ENCODE measurements at regions not wholly inside any gene's neighbourhood (a gene's known extent, or its start where the extent isn't known, plus 50 kb on each side); places are given as distances from the start of the nearest gene placed in this dataset.

DNA sequence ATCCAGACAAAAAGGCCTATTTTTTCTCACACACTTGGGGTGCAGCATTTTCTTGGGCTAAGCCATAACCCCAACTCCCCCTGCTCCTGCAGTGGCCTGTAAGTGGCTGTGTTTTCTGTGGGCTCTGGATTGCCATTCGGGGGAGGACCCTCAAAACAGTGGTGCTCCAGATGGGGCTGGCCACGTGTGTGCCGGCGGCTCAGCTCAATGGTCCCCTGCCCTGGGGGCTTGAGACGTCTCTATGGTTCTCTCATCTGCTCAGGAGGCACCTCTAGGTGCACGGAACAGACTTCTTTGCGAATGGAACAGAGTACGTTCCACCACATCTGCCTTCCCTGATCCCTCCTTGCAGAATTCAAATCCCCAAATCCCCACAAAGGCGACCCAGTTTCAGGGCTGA, 250.0 kb upstream of the SHH start:
- Mint-ChIP-seq H3K27me3 (no peaks in the 10 kb centered on the region), H3K9me3 (ENCODE audit: low read depth) (peaks cover 14% of the 10 kb centered on the region), H3K4me1 (no peaks in the 10 kb centered on the region), H3K4me3 (no peak overlapping the region), H3K27ac (no peak overlapping the region), H3K36me3 (peaks cover 2% of the 10 kb centered on the region)
- CTCF ChIA-PET: no interaction called here
- no peak for DNase-seq
- ATAC-seq: no peak

- peaks cover 2% of the 10 kb centered on the region for H3K36me3 Mint-ChIP-seq
- no peaks in the 10 kb centered on the region for H3K27me3 Mint-ChIP-seq
- no peak overlapping the region for H3K4me3 Mint-ChIP-seq
- DNase-seq: no peak
- no peak overlapping the region for H3K27ac Mint-ChIP-seq
- no peaks in the 10 kb centered on the region for H3K4me1 Mint-ChIP-seq
- ATAC-seq: no peak
- CTCF ChIA-PET: no interaction called here
- H3K9me3 Mint-ChIP-seq (ENCODE audit: low read depth): peaks cover 14% of the 10 kb centered on the region
These were observed 249.5 kb upstream of the SHH start for GRCh38 chr7:156061689-156062255.

DNA sequence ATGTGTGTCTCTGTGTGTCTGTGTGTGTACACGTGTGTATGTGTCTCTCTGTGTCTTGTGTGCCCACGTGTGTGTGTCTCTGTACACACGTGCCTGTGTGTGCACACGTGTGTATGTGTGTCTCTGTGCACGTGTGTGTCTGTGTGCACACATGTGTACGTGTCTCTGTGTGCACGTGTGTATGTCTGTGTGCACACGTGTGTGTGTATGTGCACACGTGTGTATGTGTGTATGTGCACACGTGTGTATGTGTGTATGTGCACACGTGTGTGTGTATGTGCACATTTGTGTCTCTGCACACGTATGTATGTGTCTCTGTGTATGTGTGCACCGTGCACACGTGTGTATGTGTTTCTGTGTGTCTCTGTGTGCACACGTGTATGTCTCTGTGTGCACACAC, 248.7 kb upstream of the SHH start:
- H3K4me3 Mint-ChIP-seq: no peak overlapping the region
- peaks cover 2% of the 10 kb centered on the region for H3K36me3 Mint-ChIP-seq
- ATAC-seq (no peak), DNase-seq (no peak)
- H3K4me1 Mint-ChIP-seq: no peaks in the 10 kb centered on the region
- no peak overlapping the region for H3K27ac Mint-ChIP-seq
- peaks cover 14% of the 10 kb centered on the region for H3K9me3 Mint-ChIP-seq (ENCODE audit: low read depth)
- no peaks in the 10 kb centered on the region for H3K27me3 Mint-ChIP-seq
- CTCF ChIA-PET: no interaction called here

DNA sequence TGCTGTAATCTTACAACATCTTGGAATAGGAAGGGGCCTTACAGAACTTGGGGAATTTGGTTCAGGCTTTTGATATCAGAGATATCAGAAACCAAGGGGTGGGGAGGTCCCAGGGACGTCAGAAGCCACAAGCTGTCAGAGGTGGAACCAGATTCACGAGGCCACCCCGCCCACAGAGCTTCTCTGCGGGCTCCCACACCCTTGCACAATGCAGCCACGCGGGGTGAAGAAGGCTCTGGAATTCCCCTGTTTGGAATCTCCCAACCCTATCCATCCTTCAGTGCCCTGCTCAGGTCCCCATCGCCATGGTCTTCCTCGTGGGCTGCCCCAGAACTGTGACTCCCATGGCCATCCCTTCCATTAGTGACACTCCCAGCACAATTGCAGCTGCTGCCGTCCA, 247.1 kb upstream of the SHH start:
- Mint-ChIP-seq H3K36me3 (peaks cover 2% of the 10 kb centered on the region), H3K27ac (no peak overlapping the region), H3K9me3 (ENCODE audit: low read depth) (peaks cover 14% of the 10 kb centered on the region), H3K4me3 (no peak overlapping the region), H3K27me3 (no peaks in the 10 kb centered on the region), H3K4me1 (no peaks in the 10 kb centered on the region)
- ATAC-seq (no peak), DNase-seq (no peak)
- CTCF ChIA-PET: no interaction called here

- Mint-ChIP-seq H3K27me3 (no peaks in the 10 kb centered on the region), H3K36me3 (peaks cover 2% of the 10 kb centered on the region), H3K4me3 (no peak overlapping the region), H3K4me1 (no peaks in the 10 kb centered on the region), H3K9me3 (ENCODE audit: low read depth) (peaks cover 15% of the 10 kb centered on the region), H3K27ac (no peak overlapping the region)
- ATAC-seq (no peak), DNase-seq (no peak)
- CTCF ChIA-PET: no interaction called here
These were observed 246.0 kb upstream of the SHH start for GRCh38 chr7:156058248-156058647.

- H3K36me3 Mint-ChIP-seq: peaks cover 2% of the 10 kb centered on the region
- H3K4me1 Mint-ChIP-seq: no peaks in the 10 kb centered on the region
- DNase-seq (no peak), ATAC-seq (no peak)
- no peak overlapping the region for H3K27ac Mint-ChIP-seq
- peaks cover 13% of the 10 kb centered on the region for H3K9me3 Mint-ChIP-seq (ENCODE audit: low read depth)
- CTCF ChIA-PET: no interaction called here
- H3K4me3 Mint-ChIP-seq: no peak overlapping the region
- H3K27me3 Mint-ChIP-seq: no peaks in the 10 kb centered on the region
These were observed 244.3 kb upstream of the SHH start for GRCh38 chr7:156056534-156056933.

- no peaks in the 10 kb centered on the region for H3K36me3 Mint-ChIP-seq
- no peak for DNase-seq
- no peaks in the 10 kb centered on the region for H3K4me1 Mint-ChIP-seq
- H3K9me3 Mint-ChIP-seq (ENCODE audit: low read depth): peaks cover 5% of the 10 kb centered on the region
- CTCF ChIA-PET: no interaction called here
- no peak overlapping the region for H3K4me3 Mint-ChIP-seq
- H3K27ac Mint-ChIP-seq: no peak overlapping the region
- H3K27me3 Mint-ChIP-seq: no peaks in the 10 kb centered on the region
- ATAC-seq: no peak
These were observed 243.1 kb upstream of the SHH start for GRCh38 chr7:156055206-156055822.

DNA sequence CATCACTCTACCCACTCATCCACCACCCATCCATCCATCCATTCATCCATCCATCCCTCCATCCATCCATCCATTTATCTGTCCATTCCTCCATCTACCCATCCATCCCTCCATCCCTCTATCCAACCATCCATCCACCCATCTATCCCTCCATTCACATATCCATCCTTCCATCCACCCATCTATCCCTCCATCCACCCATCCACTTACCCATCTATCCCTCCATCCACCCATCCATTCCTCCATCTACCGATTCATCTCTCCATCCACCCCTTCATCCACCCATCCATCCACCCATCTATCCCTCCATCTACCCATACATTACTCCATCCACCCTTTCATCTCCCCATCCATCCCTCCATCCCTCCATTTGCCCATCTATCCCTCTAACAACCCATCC, 239.6 kb upstream of the SHH start:
- H3K27me3 Mint-ChIP-seq: no peaks in the 10 kb centered on the region
- no peak overlapping the region for H3K4me3 Mint-ChIP-seq
- no peaks in the 10 kb centered on the region for H3K4me1 Mint-ChIP-seq
- H3K27ac Mint-ChIP-seq: no peak overlapping the region
- DNase-seq: no peak
- ATAC-seq: no peak
- CTCF ChIA-PET: no interaction called here
- H3K9me3 Mint-ChIP-seq (ENCODE audit: low read depth): peaks cover 2% of the 10 kb centered on the region
- no peaks in the 10 kb centered on the region for H3K36me3 Mint-ChIP-seq

GRCh38 chr7:156050636-156051569, 238.6 kb upstream of the SHH start:
- Mint-ChIP-seq H3K9me3 (ENCODE audit: low read depth) (peaks cover 2% of the 10 kb centered on the region), H3K27me3 (no peaks in the 10 kb centered on the region), H3K36me3 (no peaks in the 10 kb centered on the region), H3K4me3 (no peak overlapping the region), H3K27ac (no peak overlapping the region), H3K4me1 (no peaks in the 10 kb centered on the region)
- ATAC-seq: no peak
- CTCF ChIA-PET: no interaction called here
- DNase-seq: no peak

- no peak overlapping the region for H3K4me3 Mint-ChIP-seq
- DNase-seq (no peak), ATAC-seq (no peak)
- CTCF ChIA-PET: no interaction called here
- H3K4me1 Mint-ChIP-seq: no peaks in the 10 kb centered on the region
- peaks cover 2% of the 10 kb centered on the region for H3K9me3 Mint-ChIP-seq (ENCODE audit: low read depth)
- H3K36me3 Mint-ChIP-seq: no peaks in the 10 kb centered on the region
- H3K27me3 Mint-ChIP-seq: no peaks in the 10 kb centered on the region
- H3K27ac Mint-ChIP-seq: no peak overlapping the region
These were observed 237.1 kb upstream of the SHH start for GRCh38 chr7:156049366-156049765.

DNA sequence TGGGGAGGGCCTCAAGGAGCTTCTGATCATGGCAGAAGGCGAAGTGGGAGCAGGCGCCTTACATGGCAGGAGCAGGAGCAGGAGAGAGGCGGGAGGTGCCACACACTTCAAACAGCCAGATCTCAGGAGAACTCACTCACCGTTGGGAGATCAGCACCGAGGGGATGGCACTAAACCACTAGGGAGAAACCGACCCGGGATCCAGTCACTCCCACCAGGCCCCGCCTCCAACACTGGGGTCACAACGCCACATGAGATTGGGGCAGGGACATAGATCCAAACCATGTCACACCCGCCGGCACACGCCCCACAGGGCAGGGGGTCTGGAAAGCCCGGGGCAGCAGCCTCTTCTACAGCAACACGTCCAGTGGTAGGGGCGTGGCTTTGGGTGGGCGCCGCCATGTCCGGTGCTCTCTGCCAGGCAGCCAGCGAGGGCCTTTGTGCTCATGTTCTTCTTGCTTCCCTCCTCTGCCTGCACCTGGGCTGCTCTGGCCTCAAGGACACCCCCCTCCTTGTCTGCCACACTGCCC, 233.8 kb upstream of the SHH start:
- no peaks in the 10 kb centered on the region for H3K4me1 Mint-ChIP-seq

DNA sequence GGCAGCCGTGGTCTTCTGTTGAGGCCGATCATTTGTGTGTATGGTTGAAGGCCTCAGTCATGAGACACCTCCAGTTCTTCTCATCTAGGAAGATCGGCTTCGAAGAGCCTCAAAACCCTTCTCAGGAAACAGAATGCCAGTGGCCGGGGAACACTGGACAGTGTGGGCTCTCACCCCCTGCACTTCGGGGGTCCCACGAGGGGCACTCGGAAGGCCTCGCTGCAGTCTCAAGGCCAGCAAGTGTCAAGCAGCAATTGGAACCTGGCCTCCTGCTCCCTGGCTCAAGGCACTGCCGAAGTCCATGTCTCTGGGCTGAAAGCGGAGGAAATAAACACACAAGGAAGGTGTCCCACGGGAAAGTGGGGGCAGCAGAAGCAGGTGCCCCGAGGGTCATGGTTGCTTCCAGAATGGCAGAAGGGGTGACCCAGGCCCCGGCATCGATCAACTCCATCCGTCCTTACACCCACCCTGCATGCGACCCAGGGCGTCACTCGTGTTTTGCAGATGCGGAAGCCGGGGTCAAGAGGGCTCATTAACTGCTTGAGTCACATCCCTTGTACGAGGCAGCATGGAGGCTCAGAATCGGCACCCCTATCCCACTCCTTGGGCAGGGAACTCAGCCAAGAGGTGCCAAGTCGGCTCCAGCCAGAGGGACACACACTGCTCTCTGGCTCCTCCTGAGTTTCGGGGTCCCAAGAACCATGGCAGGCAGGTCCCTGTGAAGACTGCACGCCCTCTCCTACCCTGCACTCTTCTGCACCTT, 231.3 kb upstream of the SHH start:
- Mint-ChIP-seq H3K27me3 (no peaks in the 10 kb centered on the region), H3K27ac (no peak overlapping the region), H3K9me3 (ENCODE audit: low read depth) (no peaks in the 10 kb centered on the region), H3K4me1 (no peaks in the 10 kb centered on the region), H3K4me3 (no peak overlapping the region), H3K36me3 (no peaks in the 10 kb centered on the region)
- ATAC-seq (no peak), DNase-seq (no peak)
- CTCF ChIA-PET: no interaction called here

More for the DNA sequence above, 233.8 kb upstream of the SHH start:
- CTCF ChIA-PET: no interaction called here
- Mint-ChIP-seq H3K9me3 (ENCODE audit: low read depth) (no peaks in the 10 kb centered on the region), H3K4me3 (no peak overlapping the region), H3K27me3 (no peaks in the 10 kb centered on the region), H3K27ac (no peak overlapping the region), H3K36me3 (no peaks in the 10 kb centered on the region)
- ATAC-seq (no peak), DNase-seq (no peak)

GRCh38 chr7:156041398-156041797, 229.1 kb upstream of the SHH start:
- Mint-ChIP-seq H3K4me3 (no peak overlapping the region), H3K27ac (no peak overlapping the region), H3K27me3 (no peaks in the 10 kb centered on the region), H3K9me3 (ENCODE audit: low read depth) (no peaks in the 10 kb centered on the region), H3K36me3 (no peaks in the 10 kb centered on the region), H3K4me1 (no peaks in the 10 kb centered on the region)
- CTCF ChIA-PET: no interaction called here
- DNase-seq (no peak), ATAC-seq (no peak)

All from activated CD8-positive, alpha-beta memory T cell treated with anti-CD3 and anti-CD28 coated beads, Interleukin-2, amount 10 ng/mL, durations not matched to agents 7 days and 5 days (primary cell).